ENCODE measurements at regions not wholly inside any gene's neighbourhood (a gene's known extent, or its start where the extent isn't known, plus 50 kb on each side); places are given as distances from the start of the nearest gene placed in this dataset.
"Not testable (repeated sequence)": the region's sequence is repeated elsewhere in the genome, so short reads cannot be mapped to it uniquely, and the experiment has no call there.

- DNase-seq (ENCODE audit: low spot score): no peak
These were observed 420.9 kb downstream of the PCNX1 start for GRCh38 chr14:71328183-71328582.

- no peak for DNase-seq (ENCODE audit: low spot score)
These were observed 421.7 kb downstream of the PCNX1 start for GRCh38 chr14:71328954-71329353.

GRCh38 chr14:71331403-71331802, 424.1 kb downstream of the PCNX1 start:
- no peak for DNase-seq (ENCODE audit: low spot score)

GRCh38 chr14:71332476-71332875, 425.2 kb downstream of the PCNX1 start:
- no peak for DNase-seq (ENCODE audit: low spot score)

- DNase-seq (ENCODE audit: low spot score): no peak
These were observed 426.4 kb downstream of the PCNX1 start for GRCh38 chr14:71333705-71334104.

- no peak for DNase-seq (ENCODE audit: low spot score)
These were observed 429.4 kb downstream of the PCNX1 start for GRCh38 chr14:71336489-71337192.

GRCh38 chr14:71338153-71338552, 430.9 kb downstream of the PCNX1 start:
- DNase-seq (ENCODE audit: low spot score): no peak

- DNase-seq (ENCODE audit: low spot score): no peak
These were observed 432.6 kb downstream of the PCNX1 start for GRCh38 chr14:71339650-71340415.

GRCh38 chr14:71341156-71341555, 433.9 kb downstream of the PCNX1 start:
- no peak for DNase-seq (ENCODE audit: low spot score)

GRCh38 chr14:71343724-71344123, 436.5 kb downstream of the PCNX1 start:
- DNase-seq (ENCODE audit: low spot score): no peak

- no peak for DNase-seq (ENCODE audit: low spot score)
These were observed 437.2 kb downstream of the PCNX1 start for GRCh38 chr14:71344506-71344905.

GRCh38 chr14:71346685-71347084, 439.4 kb downstream of the PCNX1 start:
- DNase-seq (ENCODE audit: low spot score): no peak

GRCh38 chr14:71348394-71348793, 441.1 kb downstream of the PCNX1 start:
- no peak for DNase-seq (ENCODE audit: low spot score)

- DNase-seq (ENCODE audit: low spot score): no peak
These were observed 441.6 kb downstream of the PCNX1 start for GRCh38 chr14:71348817-71349216.

GRCh38 chr14:71354142-71354541, 446.9 kb downstream of the PCNX1 start:
- DNase-seq (ENCODE audit: low spot score): no peak

- DNase-seq (ENCODE audit: low spot score): no peak
These were observed 447.5 kb downstream of the PCNX1 start for GRCh38 chr14:71354801-71355200.

GRCh38 chr14:71355324-71356201, 448.3 kb downstream of the PCNX1 start:
- no peak for DNase-seq (ENCODE audit: low spot score)

- no peak for DNase-seq (ENCODE audit: low spot score)
These were observed 451.1 kb downstream of the PCNX1 start for GRCh38 chr14:71358209-71358931.

GRCh38 chr14:71358932-71359421, 451.7 kb downstream of the PCNX1 start:
- DNase-seq (ENCODE audit: low spot score): not testable (repeated sequence)

- no peak for DNase-seq (ENCODE audit: low spot score)
These were observed 452.6 kb downstream of the PCNX1 start for GRCh38 chr14:71359823-71360222.

GRCh38 chr14:71361336-71361735, 454.1 kb downstream of the PCNX1 start:
- DNase-seq (ENCODE audit: low spot score): no peak

- no peak for DNase-seq (ENCODE audit: low spot score)
These were observed 454.6 kb downstream of the PCNX1 start for GRCh38 chr14:71361874-71362273.

Data from hematopoietic multipotent progenitor cell treated with erythropoietin and hydrocortisone succinate and interleukin-3 and kit ligand, for 17 days (in vitro differentiated cells).